Stimulated activated naive B cell treated with anti-CD40 and anti-IgM and Interleukin-4, amounts not matched to agents 10 μg/mL and 1 μg/mL and 100 μg/mL, for 72 hours (primary cell): ENCODE measurements at regions not wholly inside any gene's neighbourhood (a gene's known extent, or its start where the extent isn't known, plus 50 kb on each side); places are given as distances from the start of the nearest gene placed in this dataset.
"Not testable (repeated sequence)": the region's sequence is repeated elsewhere in the genome, so short reads cannot be mapped to it uniquely, and the experiment has no call there.

Experiments used
- ATAC-seq, 2 donors: fragments of 150-1000 bp; cut with Tn5 transposase; replicated peaks; 2 replicates each; pipeline ENCODE4 v1.10.0; 2021; ENCODE audit warnings: moderate library complexity in 1 of 2
- DNase-seq: peaks from one replicate; pipeline ENCODE4 v3.0.0; 2021
- H3K27ac Mint-ChIP-seq: one replicate; pipeline ENCODE4 v1.8.0; 2022; ENCODE audit warnings: mild to moderate bottlenecking, mixed read lengths
- H3K27me3 Mint-ChIP-seq, 2 donors: one replicate each; pipeline ENCODE4 v1.8.0; 2022; ENCODE audit warnings: mixed read lengths in 2 of 2
- H3K36me3 Mint-ChIP-seq, 2 donors: one replicate each; pipeline ENCODE4 v1.8.0; 2022; ENCODE audit warnings: mixed read lengths in 2 of 2, mild to moderate bottlenecking in 1 of 2
- H3K4me1 Mint-ChIP-seq, 2 donors: one replicate each; pipeline ENCODE4 v1.8.0; 2022; ENCODE audit warnings: mixed read lengths in 2 of 2, mild to moderate bottlenecking in 1 of 2
- H3K4me3 Mint-ChIP-seq, 2 donors: one replicate each; pipeline ENCODE4 v1.8.0; 2022; ENCODE audit warnings: mild to moderate bottlenecking in 2 of 2, mixed read lengths in 2 of 2, moderate library complexity in 1 of 2
- H3K9me3 Mint-ChIP-seq, 2 donors: one replicate each; pipeline ENCODE4 v1.8.0; 2022; ENCODE audit warnings: mixed read lengths in 2 of 2, mild to moderate bottlenecking in 1 of 2

DNA sequence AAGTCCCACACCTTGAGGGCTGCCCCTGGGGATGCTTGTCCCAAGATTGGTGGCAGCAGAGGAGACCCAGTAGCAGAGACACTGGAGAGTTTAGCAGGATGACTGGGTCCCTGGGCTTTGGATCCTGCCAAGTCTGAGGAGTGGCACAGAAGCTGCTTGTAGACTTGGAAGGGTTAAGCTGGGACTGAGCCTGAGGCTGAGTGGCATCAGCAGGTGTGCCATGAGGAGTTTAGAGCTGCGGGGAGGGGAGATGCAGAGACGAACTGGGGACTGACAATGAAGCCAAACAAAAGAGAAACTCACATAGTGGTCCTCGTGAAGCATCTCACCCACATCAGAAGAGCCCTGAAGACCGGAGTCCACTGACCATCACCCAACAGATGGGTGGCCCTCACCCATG lies 329.7 kb upstream of the KLHL29 start:
- ATAC-seq = no peak
- no peak for DNase-seq
- Mint-ChIP-seq H3K27me3 (no peaks in the 10 kb centered on the region), H3K4me3 (no peak overlapping the region), H3K4me1 (no peaks in the 10 kb centered on the region), H3K27ac (no peak overlapping the region), H3K36me3 (no peaks in the 10 kb centered on the region), H3K9me3 (peaks cover 1 to 3% of the 10 kb centered on the region in 2 donors)

DNA sequence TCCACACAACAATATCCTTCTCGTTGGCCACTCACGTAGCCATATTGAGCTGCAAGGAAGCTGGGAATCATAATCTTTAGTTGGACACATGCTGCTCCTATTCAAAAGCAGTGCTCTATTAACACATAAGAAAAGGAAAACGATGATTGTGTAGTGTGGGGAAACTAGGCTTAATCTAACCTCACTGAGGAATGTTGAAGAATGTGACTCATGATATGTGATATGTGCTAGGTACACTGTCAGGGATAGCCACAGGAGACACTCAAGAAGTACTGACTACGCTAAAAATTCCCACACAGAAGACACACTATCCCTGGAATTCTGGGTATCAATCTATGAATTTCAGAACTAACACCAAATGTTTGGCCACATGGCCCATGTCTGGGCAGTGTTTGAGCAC lies 328.1 kb upstream of the KLHL29 start:
- H3K27ac Mint-ChIP-seq, ATAC-seq, H3K9me3 Mint-ChIP-seq, H3K4me3 Mint-ChIP-seq, H3K27me3 Mint-ChIP-seq, H3K4me1 Mint-ChIP-seq, H3K36me3 Mint-ChIP-seq, DNase-seq: not testable (repeated sequence)

DNA sequence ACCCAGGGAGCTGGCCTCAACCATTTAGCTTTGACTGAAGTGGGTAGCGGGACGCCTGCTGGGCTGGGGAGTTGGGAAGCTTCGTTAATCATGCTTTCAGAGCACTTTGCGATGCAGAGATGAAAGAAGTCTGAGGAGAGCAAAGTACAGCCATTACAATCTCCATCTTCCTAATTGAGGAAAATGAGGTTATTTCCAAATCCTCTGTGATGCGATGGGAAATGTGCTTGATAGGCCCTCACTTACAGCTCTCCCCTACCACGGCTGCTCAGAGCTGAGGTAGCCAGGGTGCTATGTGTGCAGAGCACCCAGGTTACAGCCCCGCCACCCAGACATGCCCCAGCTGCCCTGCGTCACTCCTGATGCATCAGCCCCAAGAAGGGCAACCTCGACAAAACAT lies 326.5 kb upstream of the KLHL29 start:
- Mint-ChIP-seq H3K36me3 (no peaks in the 10 kb centered on the region), H3K27ac (no peak overlapping the region), H3K9me3 (peaks cover 0 to 4% of the 10 kb centered on the region in 2 donors), H3K4me3 (no peak overlapping the region), H3K27me3 (no peaks in the 10 kb centered on the region), H3K4me1 (no peaks in the 10 kb centered on the region)
- DNase-seq (no peak), ATAC-seq (no peak)

DNA sequence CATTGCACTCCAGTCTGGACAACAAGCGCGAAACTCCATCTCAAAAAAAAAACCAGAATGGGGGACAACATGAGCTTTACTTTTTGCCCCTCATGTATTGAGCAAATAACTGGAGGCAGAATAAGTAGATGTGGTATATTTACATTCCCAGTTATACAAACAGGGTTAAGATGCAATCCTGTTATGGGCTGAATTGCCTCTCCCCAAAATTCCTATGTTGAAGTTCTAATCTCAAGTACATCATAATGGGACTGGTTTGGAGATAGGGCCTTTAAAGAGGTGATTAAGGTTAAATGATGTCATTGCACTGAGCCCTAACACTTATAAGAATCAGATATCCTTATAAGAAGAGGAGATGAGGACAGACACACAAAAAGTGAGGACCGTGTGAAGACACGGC lies 319.8 kb upstream of the KLHL29 start:
- Mint-ChIP-seq H3K4me1 (no peaks in the 10 kb centered on the region), H3K9me3 (peaks cover 0 to 2% of the 10 kb centered on the region in 2 donors), H3K36me3 (no peaks in the 10 kb centered on the region), H3K27ac (no peak overlapping the region), H3K4me3 (no peak overlapping the region), H3K27me3 (no peaks in the 10 kb centered on the region)
- ATAC-seq (no peak), DNase-seq (no peak)

DNA sequence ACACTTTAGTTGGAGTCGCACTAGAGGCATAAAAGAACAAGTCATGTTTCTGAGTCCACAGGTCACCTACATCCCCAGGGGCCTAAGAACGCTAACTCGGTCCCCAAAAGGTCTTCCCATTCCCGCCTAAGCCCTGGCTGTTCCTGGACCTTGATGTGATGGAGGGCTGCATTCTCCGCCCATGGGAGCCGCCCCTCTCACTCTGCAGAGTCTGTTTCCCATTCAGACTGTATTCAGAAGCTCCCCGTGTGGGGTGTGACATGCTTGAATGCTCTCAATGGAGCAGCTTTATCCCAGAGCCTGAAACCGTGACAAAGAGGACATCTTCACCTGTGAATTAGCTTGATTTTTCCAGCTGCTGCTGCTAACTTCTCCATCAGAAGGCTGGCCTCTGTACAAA lies 319.0 kb upstream of the KLHL29 start:
- ATAC-seq (no peak), DNase-seq (no peak)
- Mint-ChIP-seq H3K4me3 (no peak overlapping the region), H3K27me3 (no peaks in the 10 kb centered on the region), H3K36me3 (no peaks in the 10 kb centered on the region), H3K27ac (no peak overlapping the region), H3K4me1 (no peaks in the 10 kb centered on the region), H3K9me3 (peaks cover 0 to 2% of the 10 kb centered on the region in 2 donors)

DNA sequence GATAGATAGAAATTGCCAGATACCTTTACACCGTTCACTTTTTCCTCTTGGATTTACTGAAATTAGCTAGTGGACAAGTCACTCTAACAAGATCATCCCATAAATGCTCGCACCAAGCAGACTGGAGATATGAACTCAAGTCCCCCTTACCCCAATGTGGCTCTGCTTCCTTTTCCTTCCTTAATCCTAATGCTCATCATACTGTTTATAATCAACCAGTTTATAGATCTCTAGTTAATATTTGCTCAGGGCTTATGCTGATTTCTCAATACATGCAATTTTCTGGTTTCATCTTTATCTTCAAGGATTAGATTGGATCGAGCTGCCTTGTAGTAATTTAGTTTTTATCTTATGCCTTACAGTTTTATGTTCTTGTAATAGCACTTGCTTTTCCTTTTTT lies 318.3 kb upstream of the KLHL29 start:
- DNase-seq = no peak
- H3K27me3 Mint-ChIP-seq = no peaks in the 10 kb centered on the region

DNA sequence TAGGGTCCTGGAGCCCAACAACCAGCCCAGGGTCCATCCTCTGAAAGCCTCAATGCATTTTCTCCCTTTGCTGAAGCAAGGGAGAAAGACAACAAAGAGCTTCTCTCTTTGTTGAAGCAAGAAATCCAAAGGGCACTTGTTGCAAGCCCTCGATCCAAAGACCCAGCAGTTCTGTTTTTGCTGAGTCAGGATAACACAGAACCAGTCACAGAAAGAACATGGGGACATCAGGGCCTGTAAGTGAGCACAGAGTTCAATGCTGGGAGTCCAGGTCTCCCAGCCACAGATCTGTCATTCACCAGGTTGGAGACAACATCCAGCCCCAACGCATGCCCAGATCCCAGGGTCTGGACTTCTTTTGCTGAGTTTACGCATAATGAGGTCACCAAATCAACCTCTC lies 315.8 kb upstream of the KLHL29 start:
- DNase-seq (no peak), ATAC-seq (no peak)
- H3K4me3 Mint-ChIP-seq = no peak overlapping the region
- H3K4me1 Mint-ChIP-seq = no peaks in the 10 kb centered on the region
- no peaks in the 10 kb centered on the region for H3K27me3 Mint-ChIP-seq
- H3K27ac Mint-ChIP-seq = no peak overlapping the region
- no peaks in the 10 kb centered on the region for H3K9me3 Mint-ChIP-seq
- no peaks in the 10 kb centered on the region for H3K36me3 Mint-ChIP-seq

More for the DNA sequence above, 318.3 kb upstream of the KLHL29 start:
- no peak overlapping the region for H3K4me3 Mint-ChIP-seq
- no peak for ATAC-seq
- no peaks in the 10 kb centered on the region for H3K9me3 Mint-ChIP-seq
- no peak overlapping the region for H3K27ac Mint-ChIP-seq
- no peaks in the 10 kb centered on the region for H3K4me1 Mint-ChIP-seq
- no peaks in the 10 kb centered on the region for H3K36me3 Mint-ChIP-seq

DNA sequence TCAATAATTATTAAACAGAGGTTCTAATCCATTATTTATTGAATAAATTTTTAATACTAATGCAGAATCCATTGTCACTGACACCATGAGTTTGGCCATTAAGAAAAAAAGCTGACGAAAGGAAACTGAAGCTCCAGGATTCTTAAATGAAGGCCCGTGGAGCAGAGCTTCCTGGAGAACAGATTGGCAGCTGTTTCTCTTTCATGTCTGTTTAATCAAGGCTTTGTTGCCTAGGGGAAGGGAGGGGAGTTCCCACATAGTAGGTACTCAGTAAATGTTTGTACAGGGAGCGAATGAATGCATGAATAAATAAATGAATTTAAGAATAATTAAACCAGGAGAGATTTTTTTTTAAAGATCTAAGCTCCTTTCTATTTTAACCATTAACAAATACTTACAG lies 315.1 kb upstream of the KLHL29 start:
- no peak overlapping the region for H3K4me3 Mint-ChIP-seq
- DNase-seq (no peak), ATAC-seq (no peak)
- H3K36me3 Mint-ChIP-seq = no peaks in the 10 kb centered on the region
- H3K4me1 Mint-ChIP-seq = no peaks in the 10 kb centered on the region
- H3K9me3 Mint-ChIP-seq = no peaks in the 10 kb centered on the region
- H3K27ac Mint-ChIP-seq = no peak overlapping the region
- no peaks in the 10 kb centered on the region for H3K27me3 Mint-ChIP-seq

DNA sequence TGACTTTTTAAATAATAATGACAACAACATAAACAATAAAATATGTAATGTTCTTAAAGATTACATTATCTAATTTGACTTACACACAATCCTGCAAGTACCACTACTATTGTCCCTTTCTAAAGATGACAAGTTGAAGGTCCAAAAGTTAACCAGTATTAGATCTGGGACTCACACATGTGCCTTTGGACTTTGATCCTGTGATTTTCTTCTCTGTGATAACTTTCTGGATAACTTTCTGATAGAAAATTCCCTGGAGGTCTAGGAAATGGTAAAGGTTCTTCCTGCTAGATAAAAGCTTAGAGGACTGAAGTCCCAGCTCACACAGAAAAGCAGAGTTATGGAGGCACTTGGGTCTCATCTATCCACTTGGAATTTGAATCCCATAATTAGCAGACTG lies 311.9 kb upstream of the KLHL29 start:
- Mint-ChIP-seq H3K27me3 (peaks cover 0 to 4% of the 10 kb centered on the region in 2 donors), H3K9me3 (no peaks in the 10 kb centered on the region), H3K36me3 (no peaks in the 10 kb centered on the region), H3K4me3 (no peak overlapping the region), H3K27ac (no peak overlapping the region), H3K4me1 (no peaks in the 10 kb centered on the region)
- ATAC-seq (no peak), DNase-seq (no peak)

DNA sequence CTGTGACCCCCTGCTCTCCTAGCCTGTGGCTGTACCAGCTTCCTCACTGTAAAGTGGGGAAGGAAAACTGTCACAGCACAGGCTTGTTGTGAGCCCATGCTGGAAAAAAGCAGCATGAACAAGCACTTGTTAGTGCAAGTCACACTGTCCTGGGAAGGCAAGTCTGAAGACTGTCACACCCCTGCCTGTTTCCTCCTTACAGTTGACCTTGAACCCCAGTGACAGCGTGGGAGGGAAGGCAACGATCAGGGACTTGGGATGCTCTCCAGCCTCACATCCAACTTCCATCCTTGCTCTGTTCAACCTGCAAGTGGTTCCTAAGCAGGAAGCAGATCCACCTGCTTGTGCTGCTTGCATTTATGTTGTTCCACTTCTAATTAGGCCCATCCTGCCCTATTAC lies 311.3 kb upstream of the KLHL29 start:
- H3K36me3 Mint-ChIP-seq = no peaks in the 10 kb centered on the region
- H3K27ac Mint-ChIP-seq = no peak overlapping the region
- no peaks in the 10 kb centered on the region for H3K4me1 Mint-ChIP-seq
- no peak overlapping the region for H3K4me3 Mint-ChIP-seq
- peak in 1 of 2 donors; percentile 2 for ATAC-seq
- DNase-seq = no peak
- no peaks in the 10 kb centered on the region for H3K9me3 Mint-ChIP-seq
- peaks cover 0 to 4% of the 10 kb centered on the region in 2 donors for H3K27me3 Mint-ChIP-seq

DNA sequence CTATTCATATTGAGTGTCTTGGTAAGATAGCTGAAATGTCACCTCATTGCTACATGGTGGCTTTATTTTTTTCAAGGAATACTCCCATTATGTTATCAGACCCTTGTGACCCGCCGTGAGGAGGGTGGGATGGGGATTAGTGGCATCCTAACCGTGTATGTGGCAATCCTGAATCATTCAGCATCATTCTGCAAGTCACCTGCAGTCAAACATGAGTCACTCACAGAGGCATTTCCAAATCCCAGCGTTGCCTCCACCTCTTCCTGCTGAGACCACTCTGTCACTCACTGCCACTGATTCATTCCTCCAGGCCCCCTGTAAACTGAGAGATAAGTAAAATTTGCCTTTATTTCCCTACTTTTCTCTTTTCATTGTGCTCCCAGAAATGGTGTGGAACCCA lies 307.4 kb upstream of the KLHL29 start:
- Mint-ChIP-seq H3K4me1 (no peaks in the 10 kb centered on the region), H3K4me3 (no peak overlapping the region), H3K27me3 (peaks cover 0 to 4% of the 10 kb centered on the region in 2 donors), H3K36me3 (no peaks in the 10 kb centered on the region), H3K27ac (no peak overlapping the region), H3K9me3 (peaks cover 0 to 5% of the 10 kb centered on the region in 2 donors)
- DNase-seq (no peak), ATAC-seq (no peak)

DNA sequence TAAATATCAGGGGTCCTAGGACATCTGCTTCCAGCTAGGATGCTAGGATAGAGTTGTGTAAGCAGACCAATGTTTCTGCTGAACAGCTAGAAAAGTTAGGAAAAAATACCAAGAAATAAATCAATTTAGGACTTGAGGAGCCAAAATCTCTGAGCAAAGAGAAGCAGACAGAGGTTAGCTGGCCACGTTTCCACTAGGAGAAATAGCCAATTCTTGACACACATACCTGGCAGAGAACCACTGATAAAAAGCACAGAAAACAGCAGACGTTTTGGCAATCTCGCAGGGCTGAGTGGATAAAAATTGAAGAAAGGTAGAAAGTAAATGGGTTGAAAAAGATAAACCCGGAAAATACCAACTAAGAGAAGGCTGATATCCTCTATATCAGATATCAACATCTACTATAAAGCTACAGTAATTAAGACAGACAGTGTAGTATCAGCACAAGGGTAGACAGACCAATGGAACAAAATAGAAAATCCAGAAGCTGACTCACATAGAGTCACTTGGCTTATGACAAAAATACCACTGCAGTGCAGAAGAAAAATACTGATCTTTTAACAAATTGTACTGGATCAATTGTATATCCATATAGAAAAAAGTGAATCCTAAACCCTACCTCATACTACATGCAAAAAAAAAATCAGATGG lies 306.1 kb upstream of the KLHL29 start:
- H3K27me3 Mint-ChIP-seq = peaks cover 0 to 4% of the 10 kb centered on the region in 2 donors
- H3K4me1 Mint-ChIP-seq = no peaks in the 10 kb centered on the region
- no peak overlapping the region for H3K4me3 Mint-ChIP-seq
- peaks cover 0 to 8% of the 10 kb centered on the region in 2 donors for H3K9me3 Mint-ChIP-seq
- DNase-seq (no peak), ATAC-seq (no peak)
- no peak overlapping the region for H3K27ac Mint-ChIP-seq
- H3K36me3 Mint-ChIP-seq = no peaks in the 10 kb centered on the region

DNA sequence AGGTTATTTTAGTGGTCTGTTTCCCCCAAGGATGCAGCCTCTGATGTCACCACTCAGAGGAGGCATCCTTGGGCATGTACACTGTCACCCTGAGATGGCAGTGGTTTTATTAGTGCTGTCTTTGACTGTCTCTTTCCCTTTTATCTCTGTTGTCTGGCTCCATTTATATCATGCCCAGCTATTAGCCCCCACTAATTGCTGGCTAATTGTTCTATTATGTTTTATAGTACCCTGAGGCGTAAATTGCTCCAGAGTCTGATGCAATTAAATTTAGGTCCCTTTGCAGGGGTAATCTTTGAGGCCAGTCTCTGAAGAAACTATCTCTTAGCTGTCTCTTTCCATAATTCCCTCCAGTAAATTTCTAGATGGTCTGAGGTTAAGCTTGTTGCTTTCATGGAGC lies 301.0 kb upstream of the KLHL29 start:
- Mint-ChIP-seq H3K27me3 (no peaks in the 10 kb centered on the region), H3K27ac (no peak overlapping the region), H3K4me3 (no peak overlapping the region), H3K4me1 (no peaks in the 10 kb centered on the region), H3K36me3 (no peaks in the 10 kb centered on the region), H3K9me3 (peaks cover 6 to 14% of the 10 kb centered on the region in 2 donors)
- ATAC-seq (no peak), DNase-seq (no peak)

DNA sequence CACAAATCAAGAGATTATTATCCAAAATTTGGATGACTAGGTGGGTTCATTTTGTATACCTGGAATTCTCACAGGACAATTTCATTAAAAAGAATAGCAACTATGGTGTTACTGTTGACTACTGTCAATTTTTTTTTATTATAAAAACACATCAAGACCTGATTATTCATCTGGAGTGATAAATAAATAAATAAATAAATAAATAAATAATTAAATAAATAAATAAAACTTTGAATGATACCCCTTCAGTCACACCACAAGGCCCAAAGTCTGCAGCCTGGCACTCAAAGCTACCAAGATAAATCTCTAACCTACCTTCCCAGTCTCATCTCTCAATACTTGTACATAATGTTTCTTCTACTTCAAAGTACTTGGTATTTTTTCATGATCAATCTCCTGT lies 294.0 kb upstream of the KLHL29 start:
- no peak for ATAC-seq

DNA sequence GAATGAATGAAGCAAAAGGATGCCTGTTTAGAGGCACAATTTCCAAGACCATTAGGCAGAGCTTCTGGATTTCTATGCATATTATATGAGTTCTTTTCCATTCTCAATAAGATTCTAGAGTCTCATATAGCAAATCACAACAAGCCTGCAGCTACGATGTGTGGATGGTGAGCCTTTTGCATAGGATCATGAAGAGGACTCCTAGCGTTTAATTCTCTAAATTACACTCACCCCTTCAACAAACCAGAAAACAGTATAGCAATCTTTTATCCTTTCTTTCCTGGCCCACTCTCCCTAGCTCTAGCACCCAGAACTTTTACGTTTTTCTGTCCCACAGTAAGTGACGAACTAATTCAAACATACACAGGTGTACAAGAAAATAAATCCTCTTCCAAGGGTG lies 293.1 kb upstream of the KLHL29 start:
- H3K4me1 Mint-ChIP-seq = no peaks in the 10 kb centered on the region
- no peak overlapping the region for H3K27ac Mint-ChIP-seq
- no peaks in the 10 kb centered on the region for H3K27me3 Mint-ChIP-seq
- no peak overlapping the region for H3K4me3 Mint-ChIP-seq
- ATAC-seq (no peak), DNase-seq (no peak)
- H3K9me3 Mint-ChIP-seq = peaks cover 14 to 15% of the 10 kb centered on the region in 2 donors
- no peaks in the 10 kb centered on the region for H3K36me3 Mint-ChIP-seq

More for the DNA sequence above, 294.0 kb upstream of the KLHL29 start:
- Mint-ChIP-seq H3K4me3 (no peak overlapping the region), H3K9me3 (peaks cover 15 to 16% of the 10 kb centered on the region in 2 donors), H3K27ac (no peak overlapping the region), H3K4me1 (no peaks in the 10 kb centered on the region), H3K36me3 (no peaks in the 10 kb centered on the region), H3K27me3 (no peaks in the 10 kb centered on the region)
- DNase-seq = no peak

DNA sequence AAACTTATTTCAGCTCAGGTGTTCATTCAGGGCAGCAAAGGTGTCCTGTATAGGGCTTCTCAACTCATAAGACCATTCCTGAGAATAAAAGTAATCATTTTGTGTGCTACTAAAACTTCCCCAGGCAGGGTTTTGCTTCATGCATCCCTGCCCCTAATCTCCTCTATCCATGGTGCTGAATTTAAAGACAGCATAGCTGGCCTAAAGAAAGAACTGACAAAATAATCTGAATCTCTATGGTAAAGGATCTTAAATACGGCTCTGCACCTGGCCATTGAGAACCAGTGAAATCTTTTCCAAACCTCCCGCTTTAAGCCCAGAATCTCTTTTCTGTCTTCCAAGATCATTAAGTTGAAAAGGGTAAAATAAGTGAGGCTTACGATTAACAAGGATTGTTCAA lies 292.1 kb upstream of the KLHL29 start:
- ATAC-seq = no peak
- H3K4me3 Mint-ChIP-seq = no peak overlapping the region
- H3K27me3 Mint-ChIP-seq = no peaks in the 10 kb centered on the region
- H3K36me3 Mint-ChIP-seq = no peaks in the 10 kb centered on the region
- peaks cover 11% of the 10 kb centered on the region in 2 donors for H3K9me3 Mint-ChIP-seq
- H3K27ac Mint-ChIP-seq = no peak overlapping the region
- H3K4me1 Mint-ChIP-seq = no peaks in the 10 kb centered on the region
- no peak for DNase-seq
